Thyroid gland (tissue), 4 donors: ENCODE measurements at regions not wholly inside any gene's neighbourhood (a gene's known extent, or its start where the extent isn't known, plus 50 kb on each side); places are given as distances from the start of the nearest gene placed in this dataset.

ENCODE experiments used
- POLR2A ChIP-seq, 2 donors: fragments of 450-650 bp; IDR thresholded peaks; one replicate each; pipeline ENCODE4 v1.6.1; 2017; ENCODE audit warnings: antibody characterized with exemption in 2 of 2, mild to moderate bottlenecking in 2 of 2, moderate library complexity in 1 of 2
- TF ChIP-seq, protein P1 (sequence below), 6 experiments: fragments of 200-600 bp in 3 of 6; fragments of 450-650 bp in 3 of 6; sonication (generic) in 3 of 6; IDR thresholded peaks; one replicate each; pipeline ENCODE4 v1.5.1; 2016 to 2019; ENCODE audit warnings: antibody characterized with exemption in 6 of 6, mild to moderate bottlenecking in 2 of 6, inconsistent platforms in 1 of 6, moderate library complexity in 1 of 6

GRCh38 chr12:116442946-116443345 lies 116.2 kb upstream of the MAP1LC3B2 start:
- TF ChIP-seq, protein P1, sequence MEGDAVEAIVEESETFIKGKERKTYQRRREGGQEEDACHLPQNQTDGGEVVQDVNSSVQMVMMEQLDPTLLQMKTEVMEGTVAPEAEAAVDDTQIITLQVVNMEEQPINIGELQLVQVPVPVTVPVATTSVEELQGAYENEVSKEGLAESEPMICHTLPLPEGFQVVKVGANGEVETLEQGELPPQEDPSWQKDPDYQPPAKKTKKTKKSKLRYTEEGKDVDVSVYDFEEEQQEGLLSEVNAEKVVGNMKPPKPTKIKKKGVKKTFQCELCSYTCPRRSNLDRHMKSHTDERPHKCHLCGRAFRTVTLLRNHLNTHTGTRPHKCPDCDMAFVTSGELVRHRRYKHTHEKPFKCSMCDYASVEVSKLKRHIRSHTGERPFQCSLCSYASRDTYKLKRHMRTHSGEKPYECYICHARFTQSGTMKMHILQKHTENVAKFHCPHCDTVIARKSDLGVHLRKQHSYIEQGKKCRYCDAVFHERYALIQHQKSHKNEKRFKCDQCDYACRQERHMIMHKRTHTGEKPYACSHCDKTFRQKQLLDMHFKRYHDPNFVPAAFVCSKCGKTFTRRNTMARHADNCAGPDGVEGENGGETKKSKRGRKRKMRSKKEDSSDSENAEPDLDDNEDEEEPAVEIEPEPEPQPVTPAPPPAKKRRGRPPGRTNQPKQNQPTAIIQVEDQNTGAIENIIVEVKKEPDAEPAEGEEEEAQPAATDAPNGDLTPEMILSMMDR (IDR thresholded peaks at IDR 0.05) = no peak
- TF ChIP-seq POLR2A (IDR thresholded peaks at IDR 0.05) = no peak
